ENCODE measurements at regions not wholly inside any gene's neighbourhood (a gene's known extent, or its start where the extent isn't known, plus 50 kb on each side); places are given as distances from the start of the nearest gene placed in this dataset.

GRCh38 chr11:133638921-133639320, 106.6 kb upstream of the OPCML start:
- TF ChIP-seq CBX8 (IDR thresholded peaks at IDR 0.05; ENCODE audit: borderline replicate concordance, extremely low read depth, low read depth, low read length, poor library complexity, severe bottlenecking) (no peak), ZNF644 (tag; IDR thresholded peaks at IDR 0.05; ENCODE audit: low read depth) (no peak), POLR2AphosphoS5 (IDR thresholded peaks at IDR 0.05; ENCODE audit: control insufficient read depth, insufficient read depth, low read depth, low read length) (no peak), NBN (IDR thresholded peaks at IDR 0.05; ENCODE audit: low read depth) (no peak), FOXP4 (CRISPR knock-in tag; IDR thresholded peaks at IDR 0.05; ENCODE audit: borderline replicate concordance) (no peak), MYC (IDR thresholded peaks at IDR 0.05; ENCODE audit: low read depth, low read length) (no peak), MYC (CRISPR knock-in tag; IDR thresholded peaks at IDR 0.05; ENCODE audit: borderline replicate concordance, low read depth) (no peak)
